T-helper 1 cell treated with Interleukin-12 subunit alpha and Interleukin-12 subunit beta and Interleukin-4 antibody, amounts not matched to agents 30 μg/mL and 1 μg/mL, for 36 hours (primary cell): ENCODE measurements at regions not wholly inside any gene's neighbourhood (a gene's known extent, or its start where the extent isn't known, plus 50 kb on each side); places are given as distances from the start of the nearest gene placed in this dataset.

Source experiments
- H3K27ac Mint-ChIP-seq: one replicate; pipeline ENCODE4 v1.8.0; 2021; ENCODE audit warnings: mild to moderate bottlenecking, mixed read lengths
- H3K27me3 Mint-ChIP-seq: one replicate; pipeline ENCODE4 v1.8.0; 2021; ENCODE audit warnings: low read depth, mixed read lengths
- H3K36me3 Mint-ChIP-seq: one replicate; pipeline ENCODE4 v1.8.0; 2021; ENCODE audit warnings: low read depth, mixed read lengths
- H3K4me1 Mint-ChIP-seq: one replicate; pipeline ENCODE4 v1.8.0; 2021; ENCODE audit warnings: low read depth, mixed read lengths
- H3K4me3 Mint-ChIP-seq: one replicate; pipeline ENCODE4 v1.8.0; 2021; ENCODE audit warnings: mild to moderate bottlenecking, moderate library complexity, mixed read lengths
- H3K9me3 Mint-ChIP-seq: one replicate; pipeline ENCODE4 v1.8.0; 2021; ENCODE audit warnings: mixed read lengths

DNA sequence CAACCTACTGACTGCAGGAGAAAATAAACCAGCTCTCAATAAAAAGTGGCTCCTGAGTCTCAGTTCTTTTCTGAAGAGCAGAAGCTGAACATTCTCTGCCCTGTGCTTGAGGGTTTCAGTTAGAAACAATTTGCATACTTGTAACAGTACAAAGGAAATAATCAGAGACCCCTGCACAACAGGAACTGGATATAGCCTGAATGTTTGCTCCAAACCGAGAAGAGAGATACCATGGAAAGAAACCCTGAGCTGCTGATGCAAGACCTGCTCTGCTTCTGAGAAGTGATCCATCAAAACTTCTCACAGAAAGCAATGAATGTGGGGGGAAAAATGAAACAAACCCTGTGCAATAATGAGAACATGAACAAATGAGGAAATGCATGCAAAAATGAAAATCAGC, 592.9 kb downstream of the SEMA5A start:
- H3K9me3 Mint-ChIP-seq = peaks cover 17% of the 10 kb centered on the region
- no peaks in the 10 kb centered on the region for H3K27me3 Mint-ChIP-seq
- no peaks in the 10 kb centered on the region for H3K4me1 Mint-ChIP-seq
- H3K27ac Mint-ChIP-seq = no peak overlapping the region
- H3K4me3 Mint-ChIP-seq = no peak overlapping the region
- H3K36me3 Mint-ChIP-seq = no peaks in the 10 kb centered on the region

DNA sequence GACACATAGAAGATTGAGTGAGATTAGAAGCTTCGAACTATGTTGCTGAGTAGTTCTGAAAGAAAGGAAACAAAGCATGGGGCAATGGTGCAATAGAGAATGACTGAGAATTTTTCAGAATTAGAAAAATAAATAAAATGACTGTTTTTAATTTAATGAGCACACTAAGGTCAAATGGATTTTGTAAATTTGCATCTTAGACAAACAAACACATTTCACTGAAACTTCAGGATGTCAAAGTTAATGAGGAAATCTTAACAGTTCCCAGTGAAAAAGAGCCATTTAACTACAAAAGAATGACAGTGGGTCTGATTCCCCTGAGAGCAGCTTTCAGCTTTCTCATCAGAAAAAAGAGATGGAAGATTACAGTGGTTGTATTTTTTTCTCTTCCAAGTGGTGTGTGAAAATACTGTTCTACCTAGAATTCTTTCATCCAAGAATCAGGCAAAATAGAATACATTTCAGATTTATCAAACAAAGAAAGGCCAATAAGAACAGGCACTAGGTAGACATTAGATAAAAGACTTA, 591.9 kb downstream of the SEMA5A start:
- no peaks in the 10 kb centered on the region for H3K36me3 Mint-ChIP-seq
- H3K4me1 Mint-ChIP-seq = no peaks in the 10 kb centered on the region
- H3K27ac Mint-ChIP-seq = no peak overlapping the region
- no peaks in the 10 kb centered on the region for H3K27me3 Mint-ChIP-seq
- peaks cover 15% of the 10 kb centered on the region for H3K9me3 Mint-ChIP-seq
- H3K4me3 Mint-ChIP-seq = no peak overlapping the region

DNA sequence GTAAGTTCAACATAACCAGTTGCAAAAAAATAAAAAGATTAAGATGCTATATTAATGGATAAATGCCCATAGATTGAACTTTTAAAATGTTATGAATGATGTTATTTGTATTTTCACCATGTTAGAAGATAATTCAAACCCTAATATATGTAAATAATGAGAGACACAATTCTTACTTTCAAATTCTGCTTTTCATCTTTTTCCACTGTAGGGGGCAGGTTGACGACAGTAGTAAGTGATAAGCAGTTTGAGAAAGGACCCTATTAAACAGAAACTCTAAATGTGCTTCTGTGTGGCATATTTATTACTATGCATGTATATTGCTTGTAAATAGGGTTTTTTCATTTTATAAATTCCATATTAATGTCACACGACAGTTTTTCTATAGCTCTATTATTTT, 591.1 kb downstream of the SEMA5A start:
- no peaks in the 10 kb centered on the region for H3K36me3 Mint-ChIP-seq

DNA sequence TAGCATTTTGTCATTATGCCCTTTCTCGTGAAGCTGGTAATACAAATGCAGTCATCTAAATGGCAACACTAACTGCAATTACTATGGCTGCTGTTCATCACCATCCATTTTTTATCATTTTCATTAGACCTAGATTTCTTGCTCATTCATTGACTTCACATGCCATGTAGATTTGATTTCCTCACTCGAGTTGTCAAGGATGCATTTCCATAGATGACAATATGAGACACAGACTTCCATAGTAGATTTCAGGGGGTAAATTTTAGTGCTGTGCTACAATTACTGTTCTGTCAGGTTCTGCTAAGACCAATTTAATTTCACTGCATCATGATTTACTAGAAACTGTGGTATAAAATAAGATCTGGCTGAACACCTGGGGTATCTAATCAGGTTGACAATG, 589.2 kb downstream of the SEMA5A start:
- H3K27ac Mint-ChIP-seq = no peak overlapping the region
- H3K36me3 Mint-ChIP-seq = no peaks in the 10 kb centered on the region
- H3K9me3 Mint-ChIP-seq = peaks cover 12% of the 10 kb centered on the region
- no peaks in the 10 kb centered on the region for H3K4me1 Mint-ChIP-seq
- no peaks in the 10 kb centered on the region for H3K27me3 Mint-ChIP-seq
- no peak overlapping the region for H3K4me3 Mint-ChIP-seq

More for the DNA sequence above, 591.1 kb downstream of the SEMA5A start:
- no peaks in the 10 kb centered on the region for H3K27me3 Mint-ChIP-seq
- no peak overlapping the region for H3K4me3 Mint-ChIP-seq
- peaks cover 14% of the 10 kb centered on the region for H3K9me3 Mint-ChIP-seq
- no peak overlapping the region for H3K27ac Mint-ChIP-seq
- no peaks in the 10 kb centered on the region for H3K4me1 Mint-ChIP-seq

DNA sequence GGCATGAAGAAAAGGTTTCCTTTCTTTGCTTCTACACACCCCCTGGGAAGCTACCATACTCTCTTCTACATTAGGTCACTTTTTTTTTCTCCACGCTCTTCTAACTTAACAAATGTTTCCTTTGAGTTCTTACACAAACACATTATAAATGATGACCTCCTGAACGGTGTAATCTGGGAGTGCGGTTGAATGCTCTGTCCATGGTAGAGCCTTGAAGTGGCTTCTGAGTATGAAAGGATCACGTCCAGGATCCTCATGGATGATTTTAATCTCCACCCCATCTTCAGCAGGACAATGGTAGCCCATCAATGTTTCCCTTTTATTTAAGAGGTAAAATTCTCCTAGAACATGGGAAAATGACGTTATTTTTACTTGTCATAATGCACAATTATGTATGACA, 587.3 kb downstream of the SEMA5A start:
- Mint-ChIP-seq H3K36me3 (no peaks in the 10 kb centered on the region), H3K27me3 (no peaks in the 10 kb centered on the region), H3K4me3 (no peak overlapping the region), H3K27ac (no peak overlapping the region), H3K9me3 (peaks cover 12% of the 10 kb centered on the region), H3K4me1 (no peaks in the 10 kb centered on the region)

DNA sequence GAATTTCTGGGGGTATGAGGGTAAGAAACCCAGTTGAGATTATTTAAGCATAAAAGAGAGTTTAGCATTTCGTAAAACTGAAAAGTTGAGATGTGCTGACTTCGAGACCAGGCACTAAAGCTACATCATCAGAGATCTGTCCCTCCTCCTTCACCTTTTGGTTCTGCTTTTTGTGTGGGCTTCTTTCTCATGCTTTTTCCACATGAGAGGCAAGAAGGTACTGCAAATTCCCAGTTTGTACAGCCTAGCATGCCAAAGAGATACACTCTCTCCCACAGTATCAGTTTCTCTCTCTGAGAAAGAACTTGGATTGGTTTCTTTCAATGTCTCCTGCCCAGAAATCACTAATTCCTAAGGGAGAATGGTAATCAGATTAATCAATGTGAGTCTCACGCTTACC, 584.7 kb downstream of the SEMA5A start:
- no peaks in the 10 kb centered on the region for H3K4me1 Mint-ChIP-seq
- no peak overlapping the region for H3K4me3 Mint-ChIP-seq
- H3K9me3 Mint-ChIP-seq = peaks cover 17% of the 10 kb centered on the region
- no peak overlapping the region for H3K27ac Mint-ChIP-seq
- H3K36me3 Mint-ChIP-seq = no peaks in the 10 kb centered on the region
- H3K27me3 Mint-ChIP-seq = no peaks in the 10 kb centered on the region

DNA sequence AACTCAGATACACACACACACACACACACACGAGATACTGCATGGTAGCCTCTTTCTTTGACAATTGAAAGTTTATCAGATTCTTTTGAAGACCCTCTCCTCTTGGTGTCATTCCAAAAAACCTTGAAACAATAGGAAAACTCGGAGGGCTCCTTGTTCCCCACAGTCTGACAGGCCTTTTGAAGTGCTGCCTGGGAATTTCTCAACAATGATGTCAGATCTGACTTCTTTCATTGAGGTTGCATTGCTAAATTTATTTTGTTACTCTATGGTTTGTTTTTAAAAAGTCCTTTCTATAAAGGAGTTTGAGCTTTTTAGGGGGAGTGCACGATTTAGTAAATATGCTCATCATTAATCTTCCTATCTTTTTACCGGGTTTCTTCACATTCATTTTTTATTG, 583.9 kb downstream of the SEMA5A start:
- no peak overlapping the region for H3K27ac Mint-ChIP-seq

DNA sequence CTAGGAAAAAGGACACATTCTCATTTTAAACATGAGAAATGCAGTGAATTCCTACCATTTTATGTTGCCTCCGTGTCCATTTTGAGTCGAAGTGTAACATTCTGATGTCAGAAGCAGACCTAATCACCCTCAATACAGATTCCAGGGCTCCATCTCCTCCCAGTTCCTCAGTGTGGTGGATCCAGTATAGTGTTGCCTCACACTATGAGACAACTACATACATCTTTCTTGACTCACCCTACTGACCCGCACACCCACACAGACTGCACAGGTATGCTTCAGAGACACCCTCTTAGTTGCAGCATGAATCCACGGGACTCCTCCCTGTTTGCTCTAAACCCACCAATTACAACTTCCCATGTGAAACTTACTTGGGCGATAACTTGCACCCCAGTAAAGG, 564.9 kb downstream of the SEMA5A start:
- H3K27ac Mint-ChIP-seq = no peak overlapping the region
- H3K27me3 Mint-ChIP-seq = no peaks in the 10 kb centered on the region
- no peaks in the 10 kb centered on the region for H3K4me1 Mint-ChIP-seq
- no peaks in the 10 kb centered on the region for H3K36me3 Mint-ChIP-seq
- H3K4me3 Mint-ChIP-seq = no peak overlapping the region
- H3K9me3 Mint-ChIP-seq = peaks cover 4% of the 10 kb centered on the region

More for the DNA sequence above, 583.9 kb downstream of the SEMA5A start:
- Mint-ChIP-seq H3K27me3 (no peaks in the 10 kb centered on the region), H3K4me1 (no peaks in the 10 kb centered on the region), H3K4me3 (no peak overlapping the region), H3K9me3 (peaks cover 21% of the 10 kb centered on the region), H3K36me3 (no peaks in the 10 kb centered on the region)

DNA sequence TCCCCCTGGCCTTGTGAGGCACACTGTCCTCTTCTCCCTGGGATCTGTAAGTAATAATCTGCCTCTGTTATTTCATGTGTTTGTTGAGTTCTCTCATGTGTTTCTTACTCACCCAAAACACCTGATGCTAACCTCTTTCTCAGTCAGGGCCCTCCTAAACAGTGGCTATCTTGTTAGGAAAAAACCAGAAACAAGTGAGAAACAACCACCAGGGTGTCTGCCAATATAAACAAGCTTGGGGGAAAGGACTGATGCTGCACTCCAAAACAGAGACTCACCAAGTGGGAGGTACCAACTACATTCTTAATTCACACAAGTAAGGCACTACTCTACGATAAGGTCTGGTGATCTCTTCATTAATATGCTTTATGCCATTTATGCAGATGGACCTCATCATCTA, 564.4 kb downstream of the SEMA5A start:
- Mint-ChIP-seq H3K27me3 (no peaks in the 10 kb centered on the region), H3K4me3 (no peak overlapping the region), H3K9me3 (peaks cover 4% of the 10 kb centered on the region), H3K27ac (no peak overlapping the region), H3K36me3 (no peaks in the 10 kb centered on the region), H3K4me1 (no peaks in the 10 kb centered on the region)

DNA sequence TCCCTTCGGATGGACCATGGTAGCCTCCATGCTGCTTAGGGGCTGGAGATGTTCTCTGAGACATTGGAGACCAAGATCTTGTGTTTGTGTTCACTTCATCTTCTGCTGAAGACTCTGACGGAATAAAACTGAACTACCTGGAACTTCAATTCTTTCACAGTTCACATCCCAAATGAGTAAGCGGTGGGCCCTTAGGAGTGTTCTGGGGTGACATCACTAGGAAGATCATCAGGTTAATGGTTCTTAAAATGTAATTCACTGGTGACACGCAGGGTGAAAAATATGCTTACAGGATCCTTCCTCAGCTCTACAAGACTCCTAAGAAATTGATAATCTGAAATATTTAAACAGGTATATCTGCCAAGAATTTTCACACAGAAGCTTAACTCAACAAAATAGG, 561.5 kb downstream of the SEMA5A start:
- Mint-ChIP-seq H3K9me3 (peaks cover 5% of the 10 kb centered on the region), H3K4me1 (no peaks in the 10 kb centered on the region), H3K36me3 (no peaks in the 10 kb centered on the region)

More for the DNA sequence above, 561.5 kb downstream of the SEMA5A start:
- Mint-ChIP-seq H3K4me3 (no peak overlapping the region), H3K27ac (no peak overlapping the region), H3K27me3 (no peaks in the 10 kb centered on the region)
